MCF 10A (cell line): ENCODE measurements at regions not wholly inside any gene's neighbourhood (a gene's known extent, or its start where the extent isn't known, plus 50 kb on each side); places are given as distances from the start of the nearest gene placed in this dataset.
A peak's percentile ranks its signal among the peaks of the same experiment; 100 is the strongest.

ENCODE experiments used
- BruUV-seq: library from RNA; stranded (reverse); fragments of 400-500 nt; replicated peaks from 2 replicates; lab custom pipeline; 2021; lab: Mats Ljungman, UMichigan
- CTCF ChIA-PET: fragments of 300-600 bp; sonication (Branson Sonifier 250); formaldehyde crosslinking; extraction: SDS; loops from one replicate; lab custom pipeline; 2021; ENCODE audit warnings: antibody characterized with exemption, inconsistent platforms; lab: Yijun Ruan, JAX
- POLR2A ChIA-PET: fragments of 300-600, 350-650 bp; sonication (Branson Sonifier 250); formaldehyde crosslinking; extraction: SDS; loops from one replicate; lab custom pipeline; 2020; ENCODE audit warnings: antibody characterized with exemption, inconsistent platforms; lab: Yijun Ruan, JAX
- DNase-seq: peaks from one replicate; pipeline ENCODE4 v3.0.0-alpha.2; 2018; ENCODE audit not compliant: unreplicated experiment
- H3K27ac Mint-ChIP-seq: one replicate; pipeline ENCODE4 v1.8.0; 2022; ENCODE audit warnings: mild to moderate bottlenecking, low read depth, mixed read lengths; ENCODE audit not compliant: unreplicated experiment
- H3K27me3 Mint-ChIP-seq: one replicate; pipeline ENCODE4 v1.8.0; 2022; ENCODE audit warnings: mixed read lengths; ENCODE audit not compliant: insufficient read depth, unreplicated experiment
- H3K36me3 Mint-ChIP-seq: one replicate; pipeline ENCODE4 v1.8.0; 2022; ENCODE audit warnings: mild to moderate bottlenecking, moderate library complexity, mixed read lengths; ENCODE audit not compliant: insufficient read depth, unreplicated experiment
- H3K4me1 Mint-ChIP-seq: one replicate; pipeline ENCODE4 v1.8.0; 2022; ENCODE audit warnings: mixed read lengths; ENCODE audit not compliant: insufficient read depth, unreplicated experiment
- H3K4me3 Mint-ChIP-seq: one replicate; pipeline ENCODE4 v1.8.0; 2022; ENCODE audit warnings: mild to moderate bottlenecking, moderate library complexity, mixed read lengths; ENCODE audit not compliant: unreplicated experiment
- H3K9me3 Mint-ChIP-seq: one replicate; pipeline ENCODE4 v1.8.0; 2022; ENCODE audit warnings: mixed read lengths; ENCODE audit not compliant: unreplicated experiment
- CTCF ChIP-seq: fragments of 200-600 bp; IDR thresholded peaks from one replicate; pipeline ENCODE4 v1.8.0; 2022; ENCODE audit warnings: antibody characterized with exemption, mild to moderate bottlenecking; ENCODE audit not compliant: unreplicated experiment
- intact Hi-C: fragments of 100-400 bp; cut with micrococcal nuclease; formaldehyde crosslinking; loops from 2 replicates; pipeline ENCODE4 v1.14.1; 2022

GRCh38 chr18:67596003-67596402 lies 79.5 kb upstream of the DSEL start:
- no peak for DNase-seq
- Mint-ChIP-seq H3K9me3 (peaks cover 7% of the 10 kb centered on the region), H3K4me3 (no peak overlapping the region), H3K36me3 (no peaks in the 10 kb centered on the region), H3K27me3 (no peaks in the 10 kb centered on the region), H3K4me1 (peaks cover 20% of the 10 kb centered on the region), H3K27ac (no peak overlapping the region)
- no peak for TF ChIP-seq CTCF
- CTCF ChIA-PET = interaction anchor here (0.6 to 1.4 kb wide), 3 partner anchors 79 to 127 kb away, joined by 3 to 5 read pairs (median 4); partner anchors contain the start of gene DSEL
- no TSS peak for BruUV-seq
- intact Hi-C loops = no loop called here
- POLR2A ChIA-PET = interaction anchor here (3.9 kb wide), 1 partner anchor 71 kb away, joined by 25 read pairs; no protein-coding TSS in a partner anchor

- ChIA-PET POLR2A (interaction anchor here (0.6 to 1.7 kb wide), 7 partner anchors 28 to 1115 kb away, joined by 3 to 7 read pairs (median 4); no protein-coding TSS in a partner anchor), CTCF (interaction anchor here (0.6 to 1.9 kb wide), 10 partner anchors 9 to 301 kb away, joined by 3 to 10 read pairs (median 3); partner anchors contain the start of gene DSEL)
- Mint-ChIP-seq H3K27ac (no peak overlapping the region), H3K27me3 (no peaks in the 10 kb centered on the region), H3K9me3 (no peaks in the 10 kb centered on the region), H3K36me3 (no peaks in the 10 kb centered on the region), H3K4me1 (peaks cover 4% of the 10 kb centered on the region), H3K4me3 (no peak overlapping the region)
- DNase-seq = peak; percentile 31
- intact Hi-C loops = loop anchor here (5.0 kb wide), 1 partner anchor 73 kb away; the partner anchor contains the start of gene DSEL
- BruUV-seq = no TSS peak
- TF ChIP-seq CTCF = no peak
Observed at GRCh38 chr18:67590571-67591141, 74.1 kb upstream of the DSEL start.

- Mint-ChIP-seq H3K4me1 (peaks cover 4% of the 10 kb centered on the region), H3K27me3 (no peaks in the 10 kb centered on the region), H3K27ac (no peak overlapping the region), H3K36me3 (no peaks in the 10 kb centered on the region), H3K4me3 (no peak overlapping the region), H3K9me3 (peaks cover 3% of the 10 kb centered on the region)
- peak; percentile 17 for DNase-seq
- POLR2A ChIA-PET = interaction anchor here (1.7 kb wide), 1 partner anchor 64 kb away, joined by 7 read pairs; no protein-coding TSS in a partner anchor
- CTCF ChIA-PET = interaction anchor here (1.9 kb wide), 1 partner anchor 72 kb away, joined by 10 read pairs; the partner anchor contains the start of gene DSEL
- intact Hi-C loops = no loop called here
- no peak for TF ChIP-seq CTCF
- no TSS peak for BruUV-seq
Observed at GRCh38 chr18:67589325-67589724, 72.8 kb upstream of the DSEL start.

- Mint-ChIP-seq H3K4me3 (no peak overlapping the region), H3K36me3 (no peaks in the 10 kb centered on the region), H3K27me3 (no peaks in the 10 kb centered on the region), H3K27ac (no peak overlapping the region), H3K4me1 (peaks cover 4% of the 10 kb centered on the region), H3K9me3 (peaks cover 8% of the 10 kb centered on the region)
- CTCF ChIA-PET = interaction anchor here (0.6 kb wide), 1 partner anchor 427 kb away, joined by 3 read pairs; no protein-coding TSS in a partner anchor
- DNase-seq = no peak
- POLR2A ChIA-PET = no interaction called here
- TF ChIP-seq CTCF = no peak
- intact Hi-C loops = no loop called here
- BruUV-seq = no TSS peak
Observed at GRCh38 chr18:67586101-67586500, 69.6 kb upstream of the DSEL start.
